H9 (cell line): ENCODE measurements at regions not wholly inside any gene's neighbourhood (a gene's known extent, or its start where the extent isn't known, plus 50 kb on each side); places are given as distances from the start of the nearest gene placed in this dataset.

Experiments
- DNase-seq: peaks from one replicate; pipeline ENCODE4 v3.0.0-alpha.2; 2017
- H2AFZ ChIP-seq: one replicate; pipeline ENCODE4 v1.6.1; 2013; ENCODE audit warnings: mild to moderate bottlenecking, low read length, control low read depth, moderate library complexity
- H2AK5ac ChIP-seq: 2 replicates; pipeline ENCODE4 v1.6.1; 2013; ENCODE audit warnings: low read length, control low read depth, mixed read lengths; ENCODE audit not compliant: insufficient read length
- H2BK120ac ChIP-seq: one replicate; pipeline ENCODE4 v1.6.1; 2013; ENCODE audit warnings: low read depth, mild to moderate bottlenecking, low read length, control low read depth, inconsistent platforms; ENCODE audit not compliant: poor library complexity, severe bottlenecking
- H2BK12ac ChIP-seq: 2 replicates; pipeline ENCODE4 v1.6.1; 2013; ENCODE audit warnings: low read length, control low read depth, mixed read lengths, low read depth; ENCODE audit not compliant: insufficient read length
- H2BK15ac ChIP-seq: 2 replicates; pipeline ENCODE4 v1.6.1; 2013; ENCODE audit warnings: low read depth, low read length, control low read depth
- H2BK20ac ChIP-seq: one replicate; pipeline ENCODE4 v1.6.1; 2013; ENCODE audit warnings: low read depth, mild to moderate bottlenecking, low read length, control low read depth, inconsistent platforms; ENCODE audit not compliant: poor library complexity, severe bottlenecking
- H2BK5ac ChIP-seq: 2 replicates; pipeline ENCODE4 v1.6.1; 2013; ENCODE audit warnings: low read length, control low read depth, mixed read lengths; ENCODE audit not compliant: insufficient read length
- H3K14ac ChIP-seq: 2 replicates; pipeline ENCODE4 v1.6.1; 2013; ENCODE audit warnings: low read length, control low read depth; ENCODE audit not compliant: insufficient read depth
- H3K18ac ChIP-seq: 2 replicates; pipeline ENCODE4 v1.6.1; 2013; ENCODE audit warnings: low read depth, mild to moderate bottlenecking, mixed read lengths, low read length, control low read depth; ENCODE audit not compliant: insufficient read length
- H3K23ac ChIP-seq: 2 replicates; pipeline ENCODE4 v1.6.1; 2013; ENCODE audit warnings: low read length, control low read depth, mixed read lengths, low read depth; ENCODE audit not compliant: insufficient read length
- H3K23me2 ChIP-seq: 2 replicates; pipeline ENCODE4 v1.6.1; 2013; ENCODE audit warnings: low read depth, mild to moderate bottlenecking, mixed read lengths, low read length, control low read depth; ENCODE audit not compliant: insufficient read length, poor library complexity, severe bottlenecking
- H3K27ac ChIP-seq: 2 replicates; pipeline ENCODE4 v1.5.1; 2013; ENCODE audit warnings: low read length, control low read depth, mixed read lengths, low read depth; ENCODE audit not compliant: insufficient read length
- H3K27me3 ChIP-seq: 2 replicates; pipeline ENCODE4 v1.6.1; 2013; ENCODE audit warnings: low read length, control low read depth, inconsistent platforms; ENCODE audit not compliant: insufficient read depth
- H3K4ac ChIP-seq: 2 replicates; pipeline ENCODE4 v1.6.1; 2013; ENCODE audit warnings: low read depth, mild to moderate bottlenecking, control low read depth, inconsistent platforms, low read length, moderate library complexity
- H3K4me1 ChIP-seq: 2 replicates; pipeline ENCODE4 v1.6.1; 2013; ENCODE audit warnings: low read length, control low read depth, inconsistent platforms; ENCODE audit not compliant: insufficient read depth
- H3K4me2 ChIP-seq: 2 replicates; pipeline ENCODE4 v1.6.1; 2013; ENCODE audit warnings: low read length, control low read depth, mixed read lengths; ENCODE audit not compliant: insufficient read length, insufficient read depth
- H3K56ac ChIP-seq: 2 replicates; pipeline ENCODE4 v1.6.1; 2013; ENCODE audit warnings: low read depth, mild to moderate bottlenecking, mixed read lengths, low read length, control low read depth; ENCODE audit not compliant: insufficient read length
- H3K79me1 ChIP-seq: 2 replicates; pipeline ENCODE4 v1.6.1; 2013; ENCODE audit warnings: low read depth, mild to moderate bottlenecking, moderate library complexity, low read length, control low read depth, inconsistent platforms; ENCODE audit not compliant: insufficient read depth, poor library complexity, severe bottlenecking
- H3K79me2 ChIP-seq: 2 replicates; pipeline ENCODE4 v1.6.1; 2013; ENCODE audit warnings: low read length, control low read depth, inconsistent platforms; ENCODE audit not compliant: insufficient read depth
- H3K9ac ChIP-seq: 2 replicates; pipeline ENCODE4 v1.6.1; 2013; ENCODE audit warnings: low read length, control low read depth, mixed read lengths; ENCODE audit not compliant: insufficient read length; ENCODE audit errors: extremely low read depth
- H3K9me3 ChIP-seq: one replicate; pipeline ENCODE4 v1.6.1; 2013; ENCODE audit warnings: low read depth, low read length, inconsistent platforms; ENCODE audit not compliant: control insufficient read depth
- H3T11ph ChIP-seq: one replicate; pipeline ENCODE4 v1.6.1; 2013; ENCODE audit warnings: mild to moderate bottlenecking, low read length, control low read depth, inconsistent platforms
- H4K20me1 ChIP-seq: one replicate; pipeline ENCODE4 v1.6.1; 2013; ENCODE audit not compliant: control insufficient read depth, insufficient read length, insufficient read depth
- H4K5ac ChIP-seq: 2 replicates; pipeline ENCODE4 v1.6.1; 2013; ENCODE audit warnings: low read depth, mild to moderate bottlenecking, mixed read lengths, low read length, control low read depth; ENCODE audit not compliant: insufficient read length
- H4K8ac ChIP-seq: replicated peaks from 2 replicates; pipeline ENCODE4 v1.6.1; 2013; ENCODE audit warnings: low read length, control low read depth, mixed read lengths, low read depth; ENCODE audit not compliant: insufficient read length
- H4K91ac ChIP-seq: 2 replicates; pipeline ENCODE4 v1.6.1; 2013; ENCODE audit warnings: low read depth, mild to moderate bottlenecking, moderate library complexity, mixed read lengths, low read length, control low read depth; ENCODE audit not compliant: insufficient read length
- H3K27ac Mint-ChIP-seq, 3 experiments: 2 replicates in 2 of 3; 3 replicates in 1 of 3; pipeline ENCODE4 v1.8.0; 2020 to 2021; ENCODE audit warnings: mixed read lengths in 3 of 3, mild to moderate bottlenecking in 1 of 3, moderate library complexity in 1 of 3
- H3K27me3 Mint-ChIP-seq: 2 replicates; pipeline ENCODE4 v1.8.0; 2021; ENCODE audit warnings: low read depth, mild to moderate bottlenecking, moderate library complexity, mixed read lengths
- H3K36me3 Mint-ChIP-seq, 3 experiments: 2 replicates in 2 of 3; 3 replicates in 1 of 3; pipeline ENCODE4 v1.8.0; 2020 to 2021; ENCODE audit warnings: low read depth in 3 of 3, mixed read lengths in 3 of 3; ENCODE audit not compliant: insufficient read depth in 1 of 3
- H3K4me1 Mint-ChIP-seq, 2 experiments: 2 replicates each; pipeline ENCODE4 v1.8.0; 2020; ENCODE audit warnings: mixed read lengths in 2 of 2
- H3K4me3 Mint-ChIP-seq, 2 experiments: 2 replicates in 1 of 2; 3 replicates in 1 of 2; pipeline ENCODE4 v1.8.0; 2020 to 2021; ENCODE audit warnings: mild to moderate bottlenecking in 2 of 2, mixed read lengths in 2 of 2, moderate library complexity in 1 of 2
- H3K9me3 Mint-ChIP-seq, 2 experiments: 2 replicates in 1 of 2; 3 replicates in 1 of 2; pipeline ENCODE4 v1.8.0; 2020; ENCODE audit warnings: mild to moderate bottlenecking in 2 of 2, mixed read lengths in 2 of 2, moderate library complexity in 1 of 2
- WGBS: extraction: QIAGEN DNeasy Blood & Tissue Kit; methylation state at CpG from one replicate; pipeline ENCODE4 v1.1.7; 2013; ENCODE audit warnings: missing lambda C conversion rate, low lambda C conversion rate, mixed read lengths; ENCODE audit not compliant: insufficient read length; ENCODE audit errors: extremely low coverage; 5-methylcytosine and 5-hydroxymethylcytosine counted together
- TF ChIP-seq, protein P1 (sequence below): fragments of 200-600 bp; sonication (generic); conservative IDR thresholded peaks from 3 replicates; pipeline ENCODE4 v1.8.0; 2021; ENCODE audit warnings: antibody characterized with exemption, mild to moderate bottlenecking

DNA sequence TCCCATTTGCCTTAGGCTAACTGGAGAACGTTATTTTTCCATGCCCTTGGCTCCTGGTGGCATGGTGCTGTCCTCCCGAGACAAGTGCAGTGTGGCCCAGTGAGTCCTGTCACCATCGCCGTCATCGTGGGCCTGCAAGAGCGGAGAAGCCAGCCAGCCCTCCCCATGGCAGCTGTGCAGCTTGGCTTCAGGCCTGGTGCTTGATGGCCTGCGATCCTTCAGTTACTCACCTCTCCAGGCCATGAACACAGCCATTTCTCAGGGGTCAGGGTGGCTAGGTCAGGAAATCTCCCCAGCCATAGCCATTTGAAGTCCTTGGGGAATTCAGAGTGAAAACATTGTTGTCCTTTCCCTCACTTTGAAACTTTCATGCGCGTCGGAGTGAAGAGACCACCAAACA lies 189.0 kb upstream of the RGMA start:
- Histone ChIP-seq H2AK5ac (no peak overlapping the region), H3K27ac (no peak overlapping the region), H2BK120ac (no peak overlapping the region), H4K91ac (no peak overlapping the region), H3T11ph (no peak overlapping the region), H3K14ac (no peak overlapping the region), H3K27me3 (no peaks in the 10 kb centered on the region), H2AFZ (no peak overlapping the region), H2BK15ac (no peak overlapping the region), H3K4me2 (no peak overlapping the region), H4K8ac (no peak overlapping the region), H2BK5ac (no peak overlapping the region), H3K4ac (no peak overlapping the region), H3K79me2 (no peaks in the 10 kb centered on the region), H3K23me2 (no peaks in the 10 kb centered on the region), H3K9ac (no peak overlapping the region), H2BK20ac (no peak overlapping the region), H4K20me1 (no peaks in the 10 kb centered on the region), H2BK12ac (no peak overlapping the region), H3K4me1 (no peaks in the 10 kb centered on the region), H4K5ac (no peak overlapping the region), H3K18ac (no peak overlapping the region), H3K79me1 (no peaks in the 10 kb centered on the region), H3K9me3 (no peaks in the 10 kb centered on the region), H3K56ac (no peak overlapping the region), H3K23ac (no peak overlapping the region)
- no peak overlapping the region for H3K4me3 Mint-ChIP-seq
- TF ChIP-seq, protein P1, sequence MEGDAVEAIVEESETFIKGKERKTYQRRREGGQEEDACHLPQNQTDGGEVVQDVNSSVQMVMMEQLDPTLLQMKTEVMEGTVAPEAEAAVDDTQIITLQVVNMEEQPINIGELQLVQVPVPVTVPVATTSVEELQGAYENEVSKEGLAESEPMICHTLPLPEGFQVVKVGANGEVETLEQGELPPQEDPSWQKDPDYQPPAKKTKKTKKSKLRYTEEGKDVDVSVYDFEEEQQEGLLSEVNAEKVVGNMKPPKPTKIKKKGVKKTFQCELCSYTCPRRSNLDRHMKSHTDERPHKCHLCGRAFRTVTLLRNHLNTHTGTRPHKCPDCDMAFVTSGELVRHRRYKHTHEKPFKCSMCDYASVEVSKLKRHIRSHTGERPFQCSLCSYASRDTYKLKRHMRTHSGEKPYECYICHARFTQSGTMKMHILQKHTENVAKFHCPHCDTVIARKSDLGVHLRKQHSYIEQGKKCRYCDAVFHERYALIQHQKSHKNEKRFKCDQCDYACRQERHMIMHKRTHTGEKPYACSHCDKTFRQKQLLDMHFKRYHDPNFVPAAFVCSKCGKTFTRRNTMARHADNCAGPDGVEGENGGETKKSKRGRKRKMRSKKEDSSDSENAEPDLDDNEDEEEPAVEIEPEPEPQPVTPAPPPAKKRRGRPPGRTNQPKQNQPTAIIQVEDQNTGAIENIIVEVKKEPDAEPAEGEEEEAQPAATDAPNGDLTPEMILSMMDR: no peak
- H3K9me3 Mint-ChIP-seq: peaks cover 0 to under 1% of the 10 kb centered on the region in 2 experiments; a peak in 1 of 5 replicates
- no peak for DNase-seq
- H3K4me1 Mint-ChIP-seq: peaks cover 56 to 61% of the 10 kb centered on the region in 2 experiments
- no CpG with 5 or more reads among the region's 10 CpGs for WGBS
- H3K27me3 Mint-ChIP-seq: peaks cover 17% of the 10 kb centered on the region
- 0 out of 7 replicates have a peak overlapping the region, but pooled peaks of 1 of the 3 experiments have one; percentile 26 for H3K27ac Mint-ChIP-seq
- no peaks in the 10 kb centered on the region; a peak in 1 of 7 replicates for H3K36me3 Mint-ChIP-seq
